Heart left ventricle (tissue), 16 donors: ENCODE measurements at regions not wholly inside any gene's neighbourhood (a gene's known extent, or its start where the extent isn't known, plus 50 kb on each side); places are given as distances from the start of the nearest gene placed in this dataset.

ENCODE experiments used
- ATAC-seq, 4 donors: fragments of 200-7000 bp; cut with Tn5 transposase; one replicate each; pipeline ENCODE4 v1.9.1; 2020 to 2022; ENCODE audit warnings: moderate library complexity in 4 of 4, mild to moderate bottlenecking in 3 of 4, moderate number of reproducible peaks in 1 of 4
- DNase-seq, 5 donors: peaks; one replicate each; pipeline ENCODE4 v3.0.0-alpha.2; 2020
- H3K27ac ChIP-seq, 12 donors: fragments of 200-600 bp; sonication (generic) in 4 of 12; one replicate each; pipeline versions ENCODE4 v1.5.0 to v1.8.0; 2016 to 2022; ENCODE audit warnings: mild to moderate bottlenecking in 2 of 12
- H3K27me3 ChIP-seq, 9 donors: fragments of 200-600 bp; sonication (generic) in 2 of 9; one replicate each; pipeline versions ENCODE4 v1.5.1 to v1.8.0; 2016 to 2022; ENCODE audit warnings: mild to moderate bottlenecking in 3 of 9
- H3K36me3 ChIP-seq, 9 donors: fragments of 200-600 bp; sonication (generic) in 2 of 9; one replicate each; pipeline versions ENCODE4 v1.5.0 to v1.8.0; 2018 to 2022; ENCODE audit warnings: mild to moderate bottlenecking in 2 of 9
- H3K4me1 ChIP-seq, 12 donors: fragments of 200-600 bp; sonication (generic) in 4 of 12; one replicate each; pipeline versions ENCODE4 v1.5.0 to v1.8.0; 2016 to 2022; ENCODE audit warnings: mild to moderate bottlenecking in 3 of 12
- H3K4me3 ChIP-seq, 12 donors: fragments of 200-600 bp; sonication (generic) in 4 of 12; one replicate each; pipeline versions ENCODE4 v1.5.0 to v1.8.0; 2017 to 2022; ENCODE audit warnings: mild to moderate bottlenecking in 9 of 12, moderate library complexity in 4 of 12
- H3K9me3 ChIP-seq, 12 donors: fragments of 200-600 bp; sonication (generic) in 4 of 12; one replicate each; pipeline versions ENCODE4 v1.5.0 to v1.8.0; 2016 to 2022; ENCODE audit warnings: mild to moderate bottlenecking in 1 of 12
- POLR2A ChIP-seq, 2 donors: fragments of 450-650 bp; IDR thresholded peaks; one replicate each; pipeline ENCODE4 v1.6.1; 2017; ENCODE audit warnings: antibody characterized with exemption in 2 of 2, mild to moderate bottlenecking in 2 of 2, moderate library complexity in 2 of 2
- WGBS, 4 donors: extraction: QIAGEN DNeasy Blood & Tissue Kit in 2 of 4; methylation state at CpG; one replicate each; pipeline versions ENCODE4 v1.1.5 to v1.1.7; 2013 to 2018; 5-methylcytosine and 5-hydroxymethylcytosine counted together
- intact Hi-C, 10 donors: fragments of 100-400 bp; cut with DNase I; formaldehyde crosslinking; loops; one replicate each; pipeline versions ENCODE4 v1.11.1 to v1.14.2; 2022
- TF ChIP-seq, protein P1 (sequence below), 12 donors: fragments of 200-600 bp; sonication (generic) in 4 of 12; IDR thresholded peaks; one replicate each; pipeline versions ENCODE4 v1.5.0 to v1.8.0; 2018 to 2022; ENCODE audit warnings: antibody characterized with exemption in 12 of 12, mild to moderate bottlenecking in 5 of 12
- donor health status: ischemic (EF 13 %, LVEDD 7.1; RV severe dilation, severe dysfunction).
- donor health status: healthy with polysubstance abuse.
- donor health status: DM: no; HTN: yes; CAD: no.
- donor health status: DM: no; HTN: no; CAD: no.
- donor health status: ischemic (EF 25% LVEDD 6.9; RV normal size, moderate dysfunction).
- donor health status: ischemic (EF 25% LVEDD 5.7; RV mildly dilated, moderate dysfunction).
- donor health status: healthy.
- donor health status: DM: yes; HTN: yes; CAD: no.
- donor health status: ischemic (EF 35%, LVEDD 5.7; RV mildly dilated, moderate dysfunction).
- donor health status: nonischemic (EF 11% LVEDD 7.7; RV severe dilation, severe dysfunction).
- donor health status: DM: yes; HTN: yes; CAD: no.
- donor health status: PGD.
- donor health status: ischemic (EF 29% LVEDD 5.4; RV normal size, mild dysfunction).
- donor health status: nonischemic (EF 23%, LVEDD 6.1; RV moderate dilation, normal function).

GRCh38 chr3:87161013-87161412, 66.1 kb upstream of the CHMP2B start:
- WGBS, 4 donors = 29 to 48% (median 39%) methylated on average over 3 of the region's 3 CpGs
- ATAC-seq = no peak
- no peaks in the 10 kb centered on the region for H3K4me1 ChIP-seq
- TF ChIP-seq, protein P1, sequence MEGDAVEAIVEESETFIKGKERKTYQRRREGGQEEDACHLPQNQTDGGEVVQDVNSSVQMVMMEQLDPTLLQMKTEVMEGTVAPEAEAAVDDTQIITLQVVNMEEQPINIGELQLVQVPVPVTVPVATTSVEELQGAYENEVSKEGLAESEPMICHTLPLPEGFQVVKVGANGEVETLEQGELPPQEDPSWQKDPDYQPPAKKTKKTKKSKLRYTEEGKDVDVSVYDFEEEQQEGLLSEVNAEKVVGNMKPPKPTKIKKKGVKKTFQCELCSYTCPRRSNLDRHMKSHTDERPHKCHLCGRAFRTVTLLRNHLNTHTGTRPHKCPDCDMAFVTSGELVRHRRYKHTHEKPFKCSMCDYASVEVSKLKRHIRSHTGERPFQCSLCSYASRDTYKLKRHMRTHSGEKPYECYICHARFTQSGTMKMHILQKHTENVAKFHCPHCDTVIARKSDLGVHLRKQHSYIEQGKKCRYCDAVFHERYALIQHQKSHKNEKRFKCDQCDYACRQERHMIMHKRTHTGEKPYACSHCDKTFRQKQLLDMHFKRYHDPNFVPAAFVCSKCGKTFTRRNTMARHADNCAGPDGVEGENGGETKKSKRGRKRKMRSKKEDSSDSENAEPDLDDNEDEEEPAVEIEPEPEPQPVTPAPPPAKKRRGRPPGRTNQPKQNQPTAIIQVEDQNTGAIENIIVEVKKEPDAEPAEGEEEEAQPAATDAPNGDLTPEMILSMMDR (IDR thresholded peaks at IDR 0.05) = no peak
- no peak for TF ChIP-seq POLR2A (IDR thresholded peaks at IDR 0.05)
- no peaks in the 10 kb centered on the region for H3K9me3 ChIP-seq
- H3K4me3 ChIP-seq = no peak overlapping the region
- peaks cover 0 to 2% (median 0%) of the 10 kb centered on the region in 9 donors for H3K27me3 ChIP-seq
- intact Hi-C loops = loop anchor here in 3 of 10 donors (5.0 to 10.0 kb wide), 3 partner anchors 76 to 384 kb away; no protein-coding TSS in a partner anchor
- H3K27ac ChIP-seq = no peak overlapping the region
- no peaks in the 10 kb centered on the region for H3K36me3 ChIP-seq
- DNase-seq = no peak

- TF ChIP-seq POLR2A (IDR thresholded peaks at IDR 0.05) = no peak
- TF ChIP-seq, protein P1 (IDR thresholded peaks at IDR 0.05) = no peak
- H3K27me3 ChIP-seq = peaks cover 0 to 2% (median 0%) of the 10 kb centered on the region in 9 donors
- no peak overlapping the region for H3K27ac ChIP-seq
- intact Hi-C loops = loop anchor here in 1 of 10 donors (10.0 kb wide), 1 partner anchor 384 kb away; no protein-coding TSS in a partner anchor
- no peaks in the 10 kb centered on the region for H3K36me3 ChIP-seq
- no peaks in the 10 kb centered on the region for H3K9me3 ChIP-seq
- WGBS, 4 donors = 46 to 64% (median 56%) methylated on average over 1 of the region's 1 CpG
- DNase-seq = no peak
- H3K4me3 ChIP-seq = no peak overlapping the region
- no peak for ATAC-seq
- no peaks in the 10 kb centered on the region for H3K4me1 ChIP-seq
Measured at GRCh38 chr3:87158823-87159222, 68.3 kb upstream of the CHMP2B start.

GRCh38 chr3:87148020-87148419, 79.1 kb upstream of the CHMP2B start:
- ATAC-seq (no peak), DNase-seq (no peak)
- intact Hi-C loops = no loop called here
- Histone ChIP-seq H3K27me3 (no peaks in the 10 kb centered on the region), H3K9me3 (peaks cover 0 to 14% (median 0%) of the 10 kb centered on the region in 12 donors), H3K4me1 (no peaks in the 10 kb centered on the region), H3K27ac (no peak overlapping the region), H3K36me3 (no peaks in the 10 kb centered on the region), H3K4me3 (no peak overlapping the region)
- TF ChIP-seq, protein P1 (IDR thresholded peaks at IDR 0.05) = no peak
- TF ChIP-seq POLR2A (IDR thresholded peaks at IDR 0.05) = no peak
- WGBS, 4 donors = 72 to 86% (median 73%) methylated on average over 3 of the region's 3 CpGs

- Histone ChIP-seq H3K9me3 (peaks cover 0 to 14% (median 0%) of the 10 kb centered on the region in 12 donors), H3K4me3 (no peak overlapping the region), H3K27me3 (no peaks in the 10 kb centered on the region), H3K36me3 (no peaks in the 10 kb centered on the region), H3K4me1 (no peaks in the 10 kb centered on the region), H3K27ac (no peak overlapping the region)
- DNase-seq = no peak
- no peak for TF ChIP-seq POLR2A (IDR thresholded peaks at IDR 0.05)
- TF ChIP-seq, protein P1 (IDR thresholded peaks at IDR 0.05) = no peak
- WGBS, 4 donors = 82 to 88% (median 85%) methylated on average over 8 of the region's 8 CpGs
- intact Hi-C loops = no loop called here
- ATAC-seq = no peak
Measured at GRCh38 chr3:87147562-87147961, 79.5 kb upstream of the CHMP2B start.
